GM18499 (cell line): ENCODE measurements at regions not wholly inside any gene's neighbourhood (a gene's known extent, or its start where the extent isn't known, plus 50 kb on each side); places are given as distances from the start of the nearest gene placed in this dataset.
"Not testable (repeated sequence)": the region's sequence is repeated elsewhere in the genome, so short reads cannot be mapped to it uniquely, and the experiment has no call there.

Experiments
- ATAC-seq: cut with Tn5 transposase; IDR thresholded peaks from one replicate; pipeline ENCODE4 v1.9.1; 2021; ENCODE audit warnings: moderate number of reproducible peaks; ENCODE audit not compliant: insufficient read depth, unreplicated experiment

GRCh38 chr1:148324465-148324864, 158.6 kb downstream of the PPIAL4G start:
- ATAC-seq = not testable (repeated sequence)

- ATAC-seq = not testable (repeated sequence)
Measured at GRCh38 chr1:148320079-148320478, 163.0 kb downstream of the PPIAL4G start.

GRCh38 chr1:148318904-148319242, 164.2 kb downstream of the PPIAL4G start:
- ATAC-seq = no peak

GRCh38 chr1:148318123-148318903, 164.8 kb downstream of the PPIAL4G start:
- ATAC-seq = no peak

- ATAC-seq = no peak
Measured at GRCh38 chr1:148317288-148317985, 165.4 kb upstream of the NBPF11 start.

- ATAC-seq = peak; percentile 69
Measured at GRCh38 chr1:148315071-148315811, 163.2 kb upstream of the NBPF11 start.

- ATAC-seq = no peak
Measured at GRCh38 chr1:148310807-148311206, 158.7 kb upstream of the NBPF11 start.

- no peak for ATAC-seq
Measured at GRCh38 chr1:148309940-148310500, 157.9 kb upstream of the NBPF11 start.

GRCh38 chr1:148308832-148309458, 156.9 kb upstream of the NBPF11 start:
- no peak for ATAC-seq

GRCh38 chr1:148307583-148308185, 155.6 kb upstream of the NBPF11 start:
- no peak for ATAC-seq

- not testable (repeated sequence) for ATAC-seq
Measured at GRCh38 chr1:148304935-148305334, 152.9 kb upstream of the NBPF11 start.

- ATAC-seq = not testable (repeated sequence)
Measured at GRCh38 chr1:148302586-148303364, 150.7 kb upstream of the NBPF11 start.

GRCh38 chr1:148297852-148298251, 145.8 kb upstream of the NBPF11 start:
- ATAC-seq = not testable (repeated sequence)

- ATAC-seq = no peak
Measured at GRCh38 chr1:148296511-148296910, 144.4 kb upstream of the NBPF11 start.

- no peak for ATAC-seq
Measured at GRCh38 chr1:148294116-148294807, 142.2 kb upstream of the NBPF11 start.

GRCh38 chr1:148293651-148294050, 141.6 kb upstream of the NBPF11 start:
- ATAC-seq = no peak

GRCh38 chr1:148292915-148293314, 140.8 kb upstream of the NBPF11 start:
- ATAC-seq = no peak

GRCh38 chr1:148290881-148291280, 138.8 kb upstream of the NBPF11 start:
- ATAC-seq = no peak

GRCh38 chr1:148289647-148290046, 137.6 kb upstream of the NBPF11 start:
- no peak for ATAC-seq
